ENCODE measurements at regions not wholly inside any gene's neighbourhood (a gene's known extent, or its start where the extent isn't known, plus 50 kb on each side); places are given as distances from the start of the nearest gene placed in this dataset.
A peak's percentile ranks its signal among the peaks of the same experiment; 100 is the strongest.

- H3K9me3 ChIP-seq (replicated peaks in 1 of 2; ENCODE audit: control insufficient read depth in 1 of 2, insufficient read depth in 1 of 2, low read length in 2 of 2): no peaks in the 10 kb centered on the region
- H3K4me3 ChIP-seq (replicated peaks in 1 of 3; ENCODE audit: low read depth in 2 of 3, low read length in 3 of 3): no peak overlapping the region
- H3K9ac ChIP-seq (ENCODE audit: insufficient read depth, low read length, poor library complexity, severe bottlenecking): no peak overlapping the region
- H3K36me3 ChIP-seq (replicated peaks in 1 of 2; ENCODE audit: control insufficient read depth in 1 of 2, insufficient read depth in 2 of 2, low read length in 2 of 2): no peaks in the 10 kb centered on the region
- H3K27me3 ChIP-seq (ENCODE audit: control insufficient read depth in 2 of 2, insufficient read depth in 2 of 2, low read length in 2 of 2): no peaks in the 10 kb centered on the region
- intact Hi-C loops (cut with micrococcal nuclease): no loop called here
- 97% methylated on average over 4 of the region's 5 CpGs for WGBS (ENCODE audit: insufficient coverage)
- no peak for DNase-seq
- Mint-ChIP-seq H3K9me3 (peaks cover 0 to 4% (median 0%) of the 10 kb centered on the region in 7 donors), H3K27ac (peak overlapping the region in 2 of 7 donors; percentile 8 to 44), H3K4me1 (peaks cover 20% of the 10 kb centered on the region), H3K36me3 (no peaks in the 10 kb centered on the region), H3K4me3 (no peak overlapping the region), H3K27me3 (ENCODE audit: low read depth in 3 of 3) (no peaks in the 10 kb centered on the region)
- no peak overlapping the region for H3K4me2 ChIP-seq (replicated peaks; ENCODE audit: extremely low read depth, low read length, poor library complexity, severe bottlenecking)
- peaks cover 5 to 14% of the 10 kb centered on the region in 2 donors for H3K4me1 ChIP-seq (ENCODE audit: control insufficient read depth in 1 of 2, insufficient read depth in 2 of 2, low read length in 2 of 2)
- TF ChIP-seq CTCF (IDR thresholded peaks at IDR 0.05): no peak
- H4K20me1 ChIP-seq (ENCODE audit: insufficient read depth, low read length): no peaks in the 10 kb centered on the region
- no peak overlapping the region for H2AFZ ChIP-seq (ENCODE audit: insufficient read depth, low read depth, low read length, poor library complexity, severe bottlenecking)
- H3K79me2 ChIP-seq (ENCODE audit: insufficient read depth, low read length): no peaks in the 10 kb centered on the region
- H3K27ac ChIP-seq (ENCODE audit: low read depth in 1 of 2, low read length in 2 of 2): no peak overlapping the region
Measured at GRCh38 chr11:88402784-88403183, 65.2 kb upstream of the CTSC start.

DNA sequence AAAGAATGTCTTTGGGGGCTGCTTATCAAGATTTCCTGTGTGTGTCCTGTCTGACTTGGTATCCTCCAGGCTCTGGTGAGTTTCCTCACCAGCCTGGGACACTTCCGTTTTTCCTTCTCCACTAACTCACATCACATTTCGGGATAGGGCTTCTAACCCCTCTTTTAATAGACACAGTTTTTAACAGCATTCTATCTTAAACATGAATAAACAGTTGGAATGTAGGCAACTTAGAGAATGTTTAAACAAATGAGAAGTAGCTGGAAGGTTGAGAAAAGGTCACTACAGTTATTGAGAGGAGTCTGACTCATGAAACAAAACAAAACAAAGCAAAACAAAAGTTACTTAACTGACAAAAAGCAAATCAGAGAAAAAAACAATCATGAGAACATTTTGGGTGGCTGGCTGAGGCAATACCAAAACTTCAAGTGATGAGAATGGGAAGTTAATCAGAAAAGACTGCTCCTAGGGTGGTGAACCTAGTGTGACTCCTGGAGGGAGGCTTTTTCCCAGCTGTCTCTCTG is 64.7 kb upstream of the CTSC start:
- Histone ChIP-seq H4K20me1 (ENCODE audit: insufficient read depth, low read length) (no peaks in the 10 kb centered on the region), H2AFZ (ENCODE audit: insufficient read depth, low read depth, low read length, poor library complexity, severe bottlenecking) (no peak overlapping the region), H3K27ac (ENCODE audit: low read depth in 1 of 2, low read length in 2 of 2) (no peak overlapping the region), H3K4me3 (replicated peaks in 1 of 3; ENCODE audit: low read depth in 2 of 3, low read length in 3 of 3) (no peak overlapping the region), H3K4me1 (ENCODE audit: control insufficient read depth in 1 of 2, insufficient read depth in 2 of 2, low read length in 2 of 2) (peaks cover 5 to 14% of the 10 kb centered on the region in 2 donors), H3K79me2 (ENCODE audit: insufficient read depth, low read length) (no peaks in the 10 kb centered on the region), H3K9me3 (replicated peaks in 1 of 2; ENCODE audit: control insufficient read depth in 1 of 2, insufficient read depth in 1 of 2, low read length in 2 of 2) (no peaks in the 10 kb centered on the region), H3K9ac (ENCODE audit: insufficient read depth, low read length, poor library complexity, severe bottlenecking) (no peak overlapping the region), H3K4me2 (replicated peaks; ENCODE audit: extremely low read depth, low read length, poor library complexity, severe bottlenecking) (peak overlapping the region; percentile 19), H3K36me3 (replicated peaks in 1 of 2; ENCODE audit: control insufficient read depth in 1 of 2, insufficient read depth in 2 of 2, low read length in 2 of 2) (no peaks in the 10 kb centered on the region), H3K27me3 (ENCODE audit: control insufficient read depth in 2 of 2, insufficient read depth in 2 of 2, low read length in 2 of 2) (no peaks in the 10 kb centered on the region)
- peak overlapping the region; percentile 35 to 82 (median 69) for H3K27ac Mint-ChIP-seq
- H3K4me3 Mint-ChIP-seq: no peak overlapping the region
- H3K36me3 Mint-ChIP-seq: no peaks in the 10 kb centered on the region
- WGBS (ENCODE audit: insufficient coverage): no CpG with 5 or more reads among the region's 2 CpGs
- no peaks in the 10 kb centered on the region for H3K27me3 Mint-ChIP-seq (ENCODE audit: low read depth in 3 of 3)
- peak; percentile 34 to 58 (median 53) for DNase-seq
- H3K4me1 Mint-ChIP-seq: peaks cover 20% of the 10 kb centered on the region
- H3K9me3 Mint-ChIP-seq: peaks cover 0 to 2% (median 0%) of the 10 kb centered on the region in 7 donors
- intact Hi-C loops (cut with micrococcal nuclease): no loop called here
- no peak for TF ChIP-seq CTCF (IDR thresholded peaks at IDR 0.05)
